Gastroesophageal sphincter (tissue), 4 donors: ENCODE measurements at regions not wholly inside any gene's neighbourhood (a gene's known extent, or its start where the extent isn't known, plus 50 kb on each side); places are given as distances from the start of the nearest gene placed in this dataset.

Source experiments
- ATAC-seq: fragments of 150-250 bp; one replicate; pipeline ENCODE4 v1.9.1; 2016; ENCODE audit warnings: mild to moderate bottlenecking, moderate library complexity
- H3K27ac ChIP-seq, 4 donors: fragments of 200-600 bp; sonication (generic) in 3 of 4; 1 replicate in 3 of 4; 2 replicates in 1 of 4; pipeline ENCODE4 v1.5.1; 2016 to 2019
- H3K27me3 ChIP-seq: fragments of 200-600 bp; sonication (generic); one replicate; pipeline ENCODE4 v1.5.1; 2019
- H3K36me3 ChIP-seq, 2 donors: fragments of 200-600 bp; sonication (generic); one replicate each; pipeline ENCODE4 v1.5.1; 2019; ENCODE audit warnings: control low read depth in 1 of 2
- H3K4me1 ChIP-seq, 3 donors: fragments of 200-600 bp; sonication (generic); 1 replicate in 2 of 3; 2 replicates in 1 of 3; pipeline ENCODE4 v1.5.1; 2016 to 2019; ENCODE audit warnings: control low read depth in 2 of 3
- H3K4me3 ChIP-seq, 2 donors: fragments of 200-600 bp; sonication (generic); one replicate each; pipeline ENCODE4 v1.5.1; 2019; ENCODE audit warnings: mild to moderate bottlenecking in 1 of 2, moderate library complexity in 1 of 2
- H3K9me3 ChIP-seq, 3 donors: fragments of 200-600 bp; sonication (generic); one replicate each; pipeline ENCODE4 v1.5.1; 2017 to 2019; ENCODE audit warnings: control low read depth in 2 of 3
- CTCF ChIP-seq, 4 experiments: fragments of 200-600 bp in 2 of 4; fragments of 450-650 bp in 2 of 4; sonication (generic) in 1 of 4; IDR thresholded peaks; one replicate each; pipeline ENCODE4 v1.5.1; 2017 to 2019; ENCODE audit warnings: antibody characterized with exemption in 4 of 4, mild to moderate bottlenecking in 2 of 4, moderate library complexity in 2 of 4
- EP300 ChIP-seq: sonication (generic); formaldehyde crosslinking; IDR thresholded peaks from one replicate; pipeline ENCODE4 v1.6.1; 2017; ENCODE audit warnings: antibody characterized with exemption, mild to moderate bottlenecking
- POLR2A ChIP-seq, 2 donors: fragments of 450-650 bp; IDR thresholded peaks; one replicate each; pipeline ENCODE4 v1.6.1; 2017; ENCODE audit warnings: antibody characterized with exemption in 2 of 2, mild to moderate bottlenecking in 2 of 2, moderate library complexity in 1 of 2
- POLR2AphosphoS5 ChIP-seq: sonication (generic); formaldehyde crosslinking; IDR thresholded peaks from one replicate; pipeline ENCODE4 v1.6.1; 2017; ENCODE audit warnings: antibody characterized with exemption
- WGBS, 2 donors: methylation state at CpG; one replicate each; pipeline ENCODE4 v1.1.5; 2018; ENCODE audit warnings: low coverage in 1 of 2; 5-methylcytosine and 5-hydroxymethylcytosine counted together

DNA sequence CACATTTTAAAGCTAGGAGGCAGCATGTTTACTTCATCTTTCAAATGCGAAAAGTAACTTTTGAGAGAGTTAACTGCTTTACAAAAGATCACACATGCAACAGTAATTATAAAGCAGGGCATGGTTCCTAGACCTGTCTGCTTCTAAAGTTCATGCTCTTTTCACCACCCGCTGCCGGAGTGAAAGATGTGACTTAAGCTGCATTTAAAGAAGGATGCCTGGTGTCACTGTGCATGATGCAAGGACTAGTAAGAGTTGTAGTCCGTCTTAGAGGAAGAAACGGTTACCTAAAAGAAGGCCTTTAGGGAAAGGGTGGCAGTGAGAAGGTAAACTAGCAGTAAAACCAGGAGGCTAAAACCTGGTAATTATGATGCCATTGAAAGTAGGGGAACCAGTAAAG is 1689.1 kb downstream of the KCNT2 start:
- no peak for ATAC-seq
- 81 to 87% methylated on average over 5 of the region's 5 CpGs for WGBS, 2 donors
- H3K4me1 ChIP-seq: no peaks in the 10 kb centered on the region
- no peaks in the 10 kb centered on the region for H3K36me3 ChIP-seq
- H3K27me3 ChIP-seq: no peaks in the 10 kb centered on the region
- no peak overlapping the region for H3K4me3 ChIP-seq
- H3K27ac ChIP-seq: no peak overlapping the region
- H3K9me3 ChIP-seq: no peaks in the 10 kb centered on the region
- TF ChIP-seq POLR2AphosphoS5: no peak
- TF ChIP-seq CTCF (IDR thresholded peaks at IDR 0.05): no peak
- TF ChIP-seq POLR2A (IDR thresholded peaks at IDR 0.05): no peak
- TF ChIP-seq EP300: no peak

- ATAC-seq: no peak
- WGBS, 2 donors: 53 to 55% methylated on average over 4 of the region's 4 CpGs
- no peak overlapping the region for H3K4me3 ChIP-seq
- H3K9me3 ChIP-seq: no peaks in the 10 kb centered on the region
- no peak overlapping the region for H3K27ac ChIP-seq
- no peaks in the 10 kb centered on the region for H3K4me1 ChIP-seq
- no peaks in the 10 kb centered on the region for H3K27me3 ChIP-seq
- no peaks in the 10 kb centered on the region for H3K36me3 ChIP-seq
- TF ChIP-seq POLR2A (IDR thresholded peaks at IDR 0.05) (no peak), EP300 (no peak), POLR2AphosphoS5 (no peak), CTCF (IDR thresholded peaks at IDR 0.05) (no peak)
Measured at GRCh38 chr1:194917769-194918168, 1690.5 kb downstream of the KCNT2 start.

DNA sequence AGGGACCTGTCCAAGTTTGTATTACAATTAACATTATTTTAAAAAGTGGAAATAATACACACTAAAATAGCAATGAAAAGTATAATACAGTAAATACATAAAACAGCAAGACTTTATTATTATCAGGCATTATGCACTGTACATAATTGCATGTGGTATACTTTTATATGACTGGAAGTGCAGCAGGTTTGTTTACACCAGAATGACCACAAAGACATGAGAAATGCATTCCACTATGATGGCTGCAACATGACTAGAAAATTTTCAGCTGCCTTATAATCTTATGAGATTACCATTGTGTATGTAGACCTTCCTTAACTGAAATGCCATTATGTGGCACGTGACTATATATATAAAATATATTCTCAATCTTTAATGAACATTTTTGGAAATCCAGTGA is 1699.6 kb downstream of the KCNT2 start:
- Histone ChIP-seq H3K4me1 (no peaks in the 10 kb centered on the region), H3K4me3 (no peak overlapping the region), H3K36me3 (no peaks in the 10 kb centered on the region), H3K9me3 (no peaks in the 10 kb centered on the region), H3K27me3 (no peaks in the 10 kb centered on the region), H3K27ac (no peak overlapping the region)
- WGBS, 2 donors: 65 to 100% methylated on average over 1 of the region's 1 CpG
- TF ChIP-seq EP300: no peak
- no peak for TF ChIP-seq CTCF (IDR thresholded peaks at IDR 0.05)
- no peak for TF ChIP-seq POLR2AphosphoS5
- no peak for TF ChIP-seq POLR2A (IDR thresholded peaks at IDR 0.05)
- no peak for ATAC-seq

DNA sequence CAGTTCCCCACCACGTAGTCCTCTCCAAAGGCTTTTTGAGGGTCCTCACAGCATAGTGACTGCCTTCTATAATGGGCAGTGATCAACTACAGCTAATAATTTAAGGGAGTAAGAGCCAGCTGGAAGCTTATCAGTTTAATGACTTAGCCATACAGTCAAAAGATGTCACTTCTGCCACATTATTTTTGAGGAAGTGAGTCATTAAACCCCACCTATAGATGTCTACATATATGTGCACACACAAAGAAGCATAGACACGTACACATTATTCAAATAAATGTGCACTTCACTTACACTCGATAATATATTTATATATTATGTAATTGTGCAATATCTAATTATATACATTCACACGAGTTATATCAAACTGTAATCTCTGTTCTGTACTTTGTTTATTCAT is 1704.7 kb downstream of the KCNT2 start:
- Histone ChIP-seq H3K9me3 (no peaks in the 10 kb centered on the region), H3K27ac (no peak overlapping the region), H3K27me3 (no peaks in the 10 kb centered on the region), H3K4me1 (no peaks in the 10 kb centered on the region), H3K4me3 (no peak overlapping the region), H3K36me3 (no peaks in the 10 kb centered on the region)
- 59 to 85% methylated on average over 4 of the region's 4 CpGs for WGBS, 2 donors
- ATAC-seq: no peak
- TF ChIP-seq POLR2AphosphoS5: no peak
- no peak for TF ChIP-seq EP300
- TF ChIP-seq CTCF (IDR thresholded peaks at IDR 0.05): no peak
- no peak for TF ChIP-seq POLR2A (IDR thresholded peaks at IDR 0.05)

DNA sequence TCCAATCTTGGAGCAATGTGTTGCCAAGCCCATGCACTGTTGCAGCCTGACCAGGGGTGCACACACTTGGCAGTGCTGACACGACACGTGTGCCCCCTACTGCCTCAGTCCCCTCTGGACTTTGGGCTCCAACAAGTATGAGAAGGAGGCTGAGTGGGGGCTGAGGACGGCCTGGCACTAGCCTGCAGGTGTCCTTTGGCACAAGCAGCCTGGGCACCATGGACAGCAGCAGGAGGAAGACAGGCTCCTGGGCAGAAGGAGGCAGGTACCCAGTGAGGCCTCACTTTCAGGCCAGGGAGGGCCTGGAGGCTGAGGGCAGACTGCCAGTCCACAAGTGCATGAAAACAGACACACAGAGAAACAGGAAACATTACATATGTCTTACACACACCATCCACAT is 1702.9 kb upstream of the B3GALT2 start:
- Histone ChIP-seq H3K36me3 (no peaks in the 10 kb centered on the region), H3K4me3 (no peak overlapping the region), H3K27ac (no peak overlapping the region), H3K4me1 (no peaks in the 10 kb centered on the region), H3K9me3 (no peaks in the 10 kb centered on the region), H3K27me3 (no peaks in the 10 kb centered on the region)
- no CpG with 5 or more reads among the region's 3 CpGs for WGBS, 2 donors
- TF ChIP-seq POLR2A (IDR thresholded peaks at IDR 0.05) (no peak), CTCF (IDR thresholded peaks at IDR 0.05) (no peak), POLR2AphosphoS5 (no peak)
- no peak for ATAC-seq
